ENCODE measurements at regions not wholly inside any gene's neighbourhood (a gene's known extent, or its start where the extent isn't known, plus 50 kb on each side); places are given as distances from the start of the nearest gene placed in this dataset.

GRCh38 chr15:88727439-88727838, 75.8 kb upstream of the ACAN start:
- TF ChIP-seq CTCF (IDR thresholded peaks at IDR 0.05): no peak
- H3K4me1 ChIP-seq: no peaks in the 10 kb centered on the region
- intact Hi-C loops (cut with DNase I): no loop called here
- H3K36me3 ChIP-seq: no peaks in the 10 kb centered on the region
- no peak for DNase-seq (ENCODE audit: low spot score in 2 of 2)
- no peak overlapping the region for H3K27ac ChIP-seq
- H3K4me3 ChIP-seq: no peak overlapping the region
- no peaks in the 10 kb centered on the region for H3K27me3 ChIP-seq
- H3K9me3 ChIP-seq: no peaks in the 10 kb centered on the region

DNA sequence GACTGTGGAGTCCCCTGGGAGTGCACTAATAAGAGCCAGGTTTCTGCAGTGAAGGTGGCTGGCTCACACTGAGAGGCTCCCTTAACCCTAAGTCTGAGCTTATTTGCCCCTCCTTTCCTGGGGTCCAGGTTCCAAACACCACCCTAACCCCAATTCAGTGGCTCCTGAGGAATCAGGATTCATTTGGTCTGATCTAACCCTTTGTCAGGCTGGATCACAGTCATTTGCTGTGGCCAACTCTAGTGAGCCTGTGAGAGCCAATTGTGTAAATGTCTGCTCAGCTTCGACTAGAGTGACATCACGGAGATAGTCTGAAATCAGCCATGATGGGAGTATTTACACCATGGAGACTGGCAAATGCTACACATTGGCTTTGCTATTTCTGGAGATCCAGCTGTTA, 73.7 kb upstream of the ACAN start:
- Histone ChIP-seq H3K4me1 (no peaks in the 10 kb centered on the region), H3K27ac (no peak overlapping the region), H3K9me3 (no peaks in the 10 kb centered on the region), H3K36me3 (no peaks in the 10 kb centered on the region), H3K4me3 (no peak overlapping the region), H3K27me3 (no peaks in the 10 kb centered on the region)
- no peak for DNase-seq (ENCODE audit: low spot score in 2 of 2)
- TF ChIP-seq CTCF (IDR thresholded peaks at IDR 0.05): no peak
- intact Hi-C loops (cut with DNase I): no loop called here

DNA sequence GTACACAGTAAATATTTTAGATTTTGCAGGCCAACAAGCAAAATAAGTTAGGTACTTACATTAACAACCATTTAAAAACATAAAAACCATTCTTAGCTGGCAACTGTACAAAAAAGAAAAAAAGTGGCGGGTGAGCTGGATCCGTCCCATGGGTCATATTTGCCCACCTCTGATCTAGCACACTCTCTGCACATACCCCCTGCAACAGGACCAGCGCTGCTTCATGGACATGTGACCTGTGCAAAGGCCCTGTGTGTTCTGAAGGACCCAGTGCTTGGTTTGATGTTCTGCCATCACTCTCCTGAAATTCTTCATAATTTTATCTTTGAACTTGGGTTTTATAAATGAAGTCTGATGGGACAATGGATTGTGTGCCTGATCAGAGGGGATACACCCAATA, 72.5 kb upstream of the ACAN start:
- Histone ChIP-seq H3K4me1 (no peaks in the 10 kb centered on the region), H3K9me3 (no peaks in the 10 kb centered on the region), H3K27ac (no peak overlapping the region), H3K36me3 (no peaks in the 10 kb centered on the region), H3K27me3 (no peaks in the 10 kb centered on the region), H3K4me3 (no peak overlapping the region)
- no peak for TF ChIP-seq CTCF (IDR thresholded peaks at IDR 0.05)
- intact Hi-C loops (cut with DNase I): no loop called here
- DNase-seq (ENCODE audit: low spot score in 2 of 2): no peak

GRCh38 chr15:88735212-88735611, 68.0 kb upstream of the ACAN start:
- TF ChIP-seq CTCF (IDR thresholded peaks at IDR 0.05): no peak
- H3K4me3 ChIP-seq: no peak overlapping the region
- intact Hi-C loops (cut with DNase I): no loop called here
- DNase-seq (ENCODE audit: low spot score in 2 of 2): no peak
- no peaks in the 10 kb centered on the region for H3K27me3 ChIP-seq
- no peaks in the 10 kb centered on the region for H3K9me3 ChIP-seq
- H3K4me1 ChIP-seq: peaks cover 0 to 14% of the 10 kb centered on the region in 2 donors
- H3K27ac ChIP-seq: no peak overlapping the region
- H3K36me3 ChIP-seq: no peaks in the 10 kb centered on the region

DNA sequence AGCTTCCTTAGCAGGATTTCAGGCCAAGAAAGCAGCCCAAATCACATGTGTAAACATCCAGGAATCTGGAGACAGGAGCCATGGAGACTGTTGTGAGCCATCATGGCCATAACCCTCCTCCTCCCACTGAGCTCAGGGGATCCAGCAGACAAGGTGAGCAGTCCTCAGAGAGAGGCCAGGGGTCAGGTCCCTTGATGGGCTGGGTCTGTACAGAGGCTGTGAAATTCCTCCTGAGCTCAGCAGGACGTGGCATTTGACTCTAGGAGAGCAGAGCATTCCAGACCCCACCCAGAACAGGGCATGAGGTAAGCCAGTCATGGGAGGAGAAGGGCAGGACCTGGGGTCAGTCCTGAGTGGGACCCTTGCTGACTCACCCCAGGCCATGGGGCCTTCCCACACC, 67.0 kb upstream of the ACAN start:
- no peak overlapping the region for H3K4me3 ChIP-seq
- no peaks in the 10 kb centered on the region for H3K36me3 ChIP-seq
- no peak for DNase-seq (ENCODE audit: low spot score in 2 of 2)
- H3K27ac ChIP-seq: no peak overlapping the region
- peaks cover 0 to 14% of the 10 kb centered on the region in 2 donors for H3K4me1 ChIP-seq
- intact Hi-C loops (cut with DNase I): no loop called here
- no peak for TF ChIP-seq CTCF (IDR thresholded peaks at IDR 0.05)
- H3K9me3 ChIP-seq: no peaks in the 10 kb centered on the region
- no peaks in the 10 kb centered on the region for H3K27me3 ChIP-seq

- intact Hi-C loops (cut with DNase I): no loop called here
- no peak for TF ChIP-seq CTCF (IDR thresholded peaks at IDR 0.05)
- peaks cover 0 to 14% of the 10 kb centered on the region in 2 donors for H3K4me1 ChIP-seq
- DNase-seq (ENCODE audit: low spot score in 2 of 2): no peak
- no peaks in the 10 kb centered on the region for H3K9me3 ChIP-seq
- H3K27me3 ChIP-seq: no peaks in the 10 kb centered on the region
- peak overlapping the region in 1 of 2 donors; percentile 34 for H3K27ac ChIP-seq
- H3K36me3 ChIP-seq: no peaks in the 10 kb centered on the region
- no peak overlapping the region for H3K4me3 ChIP-seq
Observed at GRCh38 chr15:88738796-88739195, 64.4 kb upstream of the ACAN start.
